WI38 (cell line): ENCODE measurements at regions not wholly inside any gene's neighbourhood (a gene's known extent, or its start where the extent isn't known, plus 50 kb on each side); places are given as distances from the start of the nearest gene placed in this dataset.

Source experiments
- H3K4me3 ChIP-seq: 2 replicates; pipeline ENCODE4 v1.5.1; 2011; ENCODE audit warnings: low read depth, mild to moderate bottlenecking, control low read depth, low read length
- CTCF ChIP-seq: IDR thresholded peaks from 2 replicates; pipeline ENCODE4 v1.5.1; 2012; ENCODE audit warnings: low read depth, mild to moderate bottlenecking, control low read depth, low read length

GRCh38 chr13:58087566-58087965, 456.0 kb downstream of the PCDH17 start:
- TF ChIP-seq CTCF = no peak
- H3K4me3 ChIP-seq = no peak overlapping the region

DNA sequence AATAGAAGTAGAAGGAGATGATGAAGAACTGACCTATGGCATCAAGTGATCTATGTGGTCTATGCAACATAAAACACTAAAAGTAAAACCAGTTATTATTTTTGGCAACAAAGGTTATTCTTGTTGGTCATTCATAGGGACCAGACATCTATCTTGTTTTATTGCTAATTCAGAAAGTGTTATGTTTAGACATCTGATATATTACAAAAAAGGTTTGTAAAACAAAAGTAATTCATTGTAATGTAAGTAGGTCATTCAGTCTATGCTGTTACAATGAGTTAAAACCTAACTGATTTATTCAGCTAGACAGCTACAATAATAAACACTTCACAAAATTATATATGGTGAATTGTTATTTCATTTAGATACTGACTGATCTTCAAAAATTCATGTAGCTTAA, 461.9 kb downstream of the PCDH17 start:
- TF ChIP-seq CTCF = no peak
- H3K4me3 ChIP-seq = no peak overlapping the region

- no peak for TF ChIP-seq CTCF
- no peak overlapping the region for H3K4me3 ChIP-seq
These were observed 466.3 kb downstream of the PCDH17 start for GRCh38 chr13:58097831-58098230.

DNA sequence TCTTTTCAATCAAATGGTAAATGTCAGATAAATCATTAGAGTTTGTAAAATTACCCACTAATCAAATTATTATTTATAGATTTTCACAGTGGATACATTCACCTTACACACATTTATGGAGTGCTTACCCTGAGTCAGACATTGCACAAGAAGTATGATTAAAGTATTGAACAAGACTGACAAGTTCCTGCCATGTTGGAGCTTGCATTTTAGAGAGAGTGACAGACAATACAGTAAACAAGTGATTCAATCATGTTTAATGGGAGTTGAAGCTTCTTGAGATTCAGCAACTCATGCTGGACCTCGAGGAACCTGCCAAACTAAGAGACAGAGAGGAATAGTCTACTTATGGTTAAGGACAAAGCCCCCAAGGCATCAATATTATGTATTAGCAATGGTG, 487.8 kb downstream of the PCDH17 start:
- no peak for TF ChIP-seq CTCF
- no peak overlapping the region for H3K4me3 ChIP-seq

- H3K4me3 ChIP-seq = no peak overlapping the region
- TF ChIP-seq CTCF = no peak
These were observed 488.3 kb downstream of the PCDH17 start for GRCh38 chr13:58119804-58120203.

- TF ChIP-seq CTCF = no peak
These were observed 495.0 kb downstream of the PCDH17 start for GRCh38 chr13:58126496-58126895.

DNA sequence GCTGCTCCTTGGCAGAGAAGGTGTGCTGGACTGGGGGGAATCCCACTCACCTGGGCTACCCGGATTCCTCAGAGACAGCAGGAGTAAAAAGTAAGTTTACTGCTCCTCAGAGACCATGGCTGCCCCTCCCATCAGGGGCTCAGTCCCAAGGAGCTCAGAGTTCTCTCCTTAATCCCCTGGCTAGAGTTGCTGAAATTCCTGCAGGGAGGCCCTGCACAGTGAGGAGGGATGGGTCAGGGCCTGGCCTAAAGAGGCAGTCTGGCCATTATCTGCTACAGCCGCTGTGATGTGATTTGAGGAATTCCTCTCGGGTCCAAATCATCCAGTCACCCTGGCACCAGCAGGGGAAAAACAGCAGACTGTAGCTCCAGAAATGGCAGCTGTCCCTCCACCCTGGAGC, 502.5 kb downstream of the PCDH17 start:
- no peak for TF ChIP-seq CTCF
- H3K4me3 ChIP-seq = no peak overlapping the region

More at GRCh38 chr13:58126496-58126895, 495.0 kb downstream of the PCDH17 start:
- H3K4me3 ChIP-seq = no peak overlapping the region
